GM21528 (cell line): ENCODE measurements at regions not wholly inside any gene's neighbourhood (a gene's known extent, or its start where the extent isn't known, plus 50 kb on each side); places are given as distances from the start of the nearest gene placed in this dataset.

Experiments used
- ATAC-seq: cut with Tn5 transposase; IDR thresholded peaks from one replicate; pipeline ENCODE4 v1.9.1; 2021; ENCODE audit warnings: mild to moderate bottlenecking, moderate library complexity; ENCODE audit not compliant: unreplicated experiment, low FRiP score

DNA sequence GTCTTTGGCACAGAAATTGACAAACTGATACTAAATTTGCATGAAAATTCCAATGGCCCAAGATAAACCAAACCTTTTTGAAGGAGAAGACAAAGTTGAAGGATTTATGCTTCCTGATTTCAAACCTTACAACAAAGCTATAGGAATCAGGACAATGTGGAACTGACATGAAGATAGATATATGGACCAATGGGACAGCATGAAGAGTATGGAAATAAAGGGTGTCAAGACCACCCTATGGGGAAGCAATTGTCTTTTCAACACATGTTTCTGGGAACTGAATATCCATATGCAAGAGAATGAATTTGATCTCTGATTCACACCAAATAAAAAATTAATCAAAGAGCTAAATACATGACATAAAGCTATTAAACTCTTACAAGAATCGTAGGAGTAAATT lies 77.2 kb upstream of the ADARB2 start:
- ATAC-seq: no peak

DNA sequence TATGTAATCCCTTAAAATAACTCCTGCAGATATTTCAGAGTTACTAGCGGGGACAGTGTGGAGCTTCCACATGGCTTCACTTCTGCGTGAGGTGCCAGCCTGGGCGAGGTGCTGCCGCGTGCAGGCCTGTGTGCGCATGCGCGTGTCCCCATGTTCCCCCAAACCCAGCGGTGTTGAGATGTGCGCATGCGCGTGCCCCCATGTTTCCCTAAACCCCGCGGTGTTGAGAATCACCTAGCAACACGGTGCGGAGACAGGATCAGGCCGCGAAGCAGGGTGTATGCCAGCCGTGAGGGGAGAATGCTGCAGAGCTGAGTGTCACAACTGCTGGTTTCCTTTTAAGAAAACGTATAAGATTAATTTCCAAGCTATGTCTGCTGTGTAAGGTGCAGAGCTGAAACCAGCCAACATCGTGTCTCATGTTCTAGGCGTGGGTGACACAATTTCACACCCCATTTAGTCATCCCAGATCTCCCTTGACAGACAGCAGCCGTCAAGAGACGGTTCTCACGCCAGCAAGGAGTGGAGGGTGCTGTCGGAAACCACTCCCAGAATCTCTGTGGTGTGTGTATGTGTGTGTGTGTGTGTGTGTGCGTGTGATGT lies 71.9 kb upstream of the ADARB2 start:
- ATAC-seq: no peak

DNA sequence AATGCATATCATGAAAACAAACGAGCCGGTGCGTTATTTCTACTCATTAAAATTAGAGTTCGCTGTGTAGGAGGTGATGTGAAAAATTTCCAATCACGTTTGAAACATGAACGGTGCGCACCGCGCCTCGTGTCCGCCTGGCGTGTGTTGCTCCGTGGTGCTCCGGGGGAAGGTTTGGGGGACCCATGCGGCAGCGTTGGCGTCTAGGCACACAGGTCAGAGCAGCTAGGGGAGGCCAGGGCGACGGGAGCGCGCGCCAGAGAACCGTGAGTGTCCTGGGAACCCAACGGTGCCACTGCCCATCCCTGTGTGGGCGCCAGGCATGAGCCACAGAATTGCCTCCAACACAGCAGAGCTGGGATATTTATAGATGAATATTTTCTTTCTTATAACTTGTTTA lies 70.6 kb upstream of the ADARB2 start:
- ATAC-seq: no peak

DNA sequence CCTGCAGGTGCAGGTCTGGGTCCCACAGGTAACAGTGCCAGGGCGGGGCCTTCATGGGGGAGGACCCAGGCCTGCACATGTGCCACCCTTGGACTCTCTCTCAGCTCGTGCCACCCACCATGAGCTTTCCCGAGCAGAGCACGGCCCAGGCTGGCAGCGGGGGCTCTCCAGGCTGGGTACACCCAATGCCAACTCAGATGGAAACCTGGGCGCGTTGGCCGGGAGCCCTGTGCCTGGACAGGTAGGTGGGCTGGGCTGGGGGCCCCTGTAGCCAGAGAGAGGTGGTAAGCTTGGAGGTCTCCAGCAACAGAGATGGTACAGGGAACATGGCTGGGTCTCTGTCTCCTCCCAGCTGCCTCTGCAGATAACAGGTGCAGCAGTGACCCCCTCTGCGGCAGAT lies 69.9 kb upstream of the ADARB2 start:
- ATAC-seq: no peak

DNA sequence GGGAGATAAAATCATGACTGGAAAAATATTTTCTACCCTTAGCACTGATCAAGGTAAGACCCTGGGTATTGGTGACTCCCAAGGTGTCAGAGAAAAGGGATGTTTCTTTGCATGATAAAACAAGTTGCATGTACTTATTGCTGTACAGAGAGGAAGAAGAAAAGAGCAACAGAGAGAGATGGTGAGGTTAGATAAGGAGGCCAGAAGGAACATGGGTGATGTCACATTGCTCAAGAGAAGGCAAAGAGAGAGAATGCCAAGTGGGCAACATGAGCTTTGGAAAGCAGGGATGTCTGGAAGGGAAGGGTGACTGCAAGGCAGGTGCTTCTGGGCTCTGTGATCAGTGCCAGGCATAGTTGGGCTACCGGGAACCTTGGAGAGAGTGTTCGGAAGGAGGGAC lies 65.1 kb upstream of the ADARB2 start:
- no peak for ATAC-seq

DNA sequence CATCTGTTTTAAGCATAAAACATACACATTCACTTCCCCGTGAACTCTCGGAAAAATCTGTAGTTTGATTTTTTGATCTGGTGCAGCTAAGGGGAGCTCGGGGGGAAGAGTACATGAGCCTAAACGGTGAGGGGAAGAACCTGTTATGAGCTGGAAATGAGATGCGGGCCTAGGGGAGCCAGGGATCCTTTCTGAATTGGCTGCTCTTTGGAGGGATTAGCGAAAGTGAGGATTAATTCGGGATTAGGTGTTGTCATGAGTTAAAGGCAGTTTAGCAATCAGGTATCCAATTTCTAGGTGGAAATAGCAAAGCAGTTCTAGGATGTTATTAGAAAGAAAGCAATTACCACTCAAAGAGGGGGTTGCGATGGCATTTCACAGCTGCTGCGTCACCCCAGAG lies 51.1 kb upstream of the ADARB2 start:
- ATAC-seq: no peak
